GM18502 (cell line): ENCODE measurements at regions not wholly inside any gene's neighbourhood (a gene's known extent, or its start where the extent isn't known, plus 50 kb on each side); places are given as distances from the start of the nearest gene placed in this dataset.

Experiments
- ATAC-seq: cut with Tn5 transposase; IDR thresholded peaks from one replicate; pipeline ENCODE4 v1.9.1; 2021; ENCODE audit warnings: mild to moderate bottlenecking; ENCODE audit not compliant: unreplicated experiment, poor library complexity

DNA sequence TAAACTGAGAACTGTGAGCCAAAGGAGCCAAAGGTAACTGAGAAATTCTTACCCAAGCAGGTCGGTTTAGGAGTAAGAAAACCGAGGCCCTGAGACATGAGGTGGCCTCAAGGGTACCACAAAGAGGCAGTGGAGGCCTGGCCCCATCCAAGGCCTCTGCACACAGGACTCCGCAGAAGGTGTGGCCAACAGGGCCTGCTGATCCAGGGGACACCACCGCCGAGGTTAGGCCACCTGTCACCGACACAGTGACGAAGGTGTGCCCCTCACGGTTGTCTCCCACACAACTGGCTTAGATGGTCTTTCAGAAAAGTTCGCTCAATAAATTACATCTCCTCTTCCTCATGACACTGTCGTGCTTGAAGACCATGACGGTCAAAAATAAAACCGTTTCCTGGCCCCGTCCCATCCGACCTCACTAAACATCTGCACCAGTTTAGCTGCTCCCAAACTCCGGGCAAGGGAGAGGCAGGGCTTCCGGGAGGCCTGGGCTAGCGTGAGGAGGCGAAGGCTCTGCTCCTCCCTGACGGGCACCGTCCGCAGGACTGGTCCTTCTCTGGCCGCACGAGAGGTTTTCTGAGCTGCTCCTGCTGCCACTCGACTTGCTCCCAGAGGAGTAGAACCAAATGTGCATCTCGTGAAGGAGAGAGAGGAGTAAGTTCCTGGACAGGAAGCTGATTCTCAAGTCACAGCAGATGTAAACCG is 442.0 kb downstream of the EIPR1 start:
- ATAC-seq: no peak

- no peak for ATAC-seq
Measured at GRCh38 chr2:2933426-2933825, 444.2 kb downstream of the EIPR1 start.

DNA sequence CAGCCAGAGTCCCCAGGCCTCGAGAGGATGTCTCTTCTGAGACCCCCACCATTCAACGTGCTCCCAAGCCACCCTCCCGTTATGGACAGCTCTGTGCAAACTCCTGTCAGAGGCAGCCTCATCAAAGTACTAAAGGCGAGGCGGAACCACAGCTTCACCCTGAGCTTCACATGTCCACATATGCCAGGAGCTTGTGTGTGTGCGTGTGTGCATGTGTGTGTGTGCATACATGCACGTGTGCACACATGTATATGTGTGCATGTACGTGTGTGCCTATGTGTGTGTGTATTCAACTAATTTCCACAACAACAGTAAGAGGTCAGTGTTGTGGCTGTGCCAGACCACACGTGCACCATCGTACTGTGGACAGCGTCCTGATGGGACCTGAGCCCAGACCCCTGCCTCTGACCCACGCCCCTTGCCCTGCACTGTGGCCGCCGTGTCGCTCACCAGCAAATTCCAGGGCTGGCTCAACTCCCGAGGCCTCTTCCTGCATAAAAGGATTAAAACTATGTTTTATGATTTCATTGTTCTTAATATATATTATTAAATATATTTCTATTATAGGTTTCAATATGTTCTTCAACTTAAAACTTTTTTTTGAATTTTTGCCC is 444.8 kb downstream of the EIPR1 start:
- ATAC-seq: no peak

DNA sequence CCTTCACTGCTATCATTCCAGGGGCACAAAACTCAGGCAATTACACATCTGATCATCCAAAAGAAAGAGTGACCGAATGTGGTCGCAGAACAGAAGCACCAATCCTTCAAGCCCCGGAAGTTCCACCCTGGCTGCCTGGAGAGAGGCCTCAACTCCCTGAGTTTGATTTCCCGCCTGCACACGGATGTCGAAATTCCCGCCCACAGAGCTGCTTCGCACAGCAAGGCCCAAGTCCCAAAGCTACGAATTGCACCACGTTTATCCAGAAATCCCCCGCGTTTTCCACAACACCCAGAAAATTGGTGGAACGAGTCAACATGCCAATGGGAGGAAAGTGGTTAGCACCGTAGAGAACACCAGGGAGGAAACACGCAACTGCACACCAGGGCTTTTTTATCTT is 445.4 kb downstream of the EIPR1 start:
- ATAC-seq: no peak

- no peak for ATAC-seq
Measured at GRCh38 chr2:2931318-2932075, 446.1 kb downstream of the EIPR1 start.

DNA sequence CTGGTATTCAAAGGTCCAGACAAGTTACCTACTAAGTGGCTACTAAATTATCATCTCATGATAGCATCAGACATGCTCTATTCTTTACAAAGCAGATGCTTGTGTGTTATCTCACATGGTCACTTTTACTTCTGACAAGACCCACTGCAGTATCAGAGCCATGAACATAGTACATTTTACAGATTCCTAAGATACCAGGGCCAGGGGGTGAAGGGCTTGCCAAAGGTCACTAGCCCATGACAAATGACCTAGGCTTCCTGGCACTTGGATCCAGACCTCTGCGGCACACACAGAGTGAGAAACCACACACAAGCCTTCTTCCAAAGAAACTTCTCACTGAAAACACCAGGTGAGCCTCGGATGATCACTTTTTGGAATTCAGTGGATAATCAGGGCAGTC is 446.8 kb downstream of the EIPR1 start:
- no peak for ATAC-seq

DNA sequence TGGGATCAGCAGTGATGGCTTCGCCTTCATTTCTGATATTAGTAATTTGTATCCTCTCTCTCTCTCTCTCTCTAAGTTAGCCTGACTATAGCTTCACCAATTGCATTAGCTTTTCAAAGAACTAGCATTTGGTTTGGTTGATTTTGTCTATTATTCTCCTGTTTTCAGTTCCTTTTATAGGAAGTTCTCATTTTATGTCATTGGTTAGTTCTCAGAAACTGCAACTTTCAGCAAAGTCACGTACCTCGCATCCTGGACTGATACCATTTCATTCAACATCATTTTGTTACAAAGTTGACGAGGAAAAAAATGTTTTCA is 450.8 kb downstream of the EIPR1 start:
- peak; percentile 56 for ATAC-seq

- peak; percentile 93 for ATAC-seq
Measured at GRCh38 chr2:2926009-2926857, 451.4 kb downstream of the EIPR1 start.

- no peak for ATAC-seq
Measured at GRCh38 chr2:2922156-2922555, 455.5 kb downstream of the EIPR1 start.

DNA sequence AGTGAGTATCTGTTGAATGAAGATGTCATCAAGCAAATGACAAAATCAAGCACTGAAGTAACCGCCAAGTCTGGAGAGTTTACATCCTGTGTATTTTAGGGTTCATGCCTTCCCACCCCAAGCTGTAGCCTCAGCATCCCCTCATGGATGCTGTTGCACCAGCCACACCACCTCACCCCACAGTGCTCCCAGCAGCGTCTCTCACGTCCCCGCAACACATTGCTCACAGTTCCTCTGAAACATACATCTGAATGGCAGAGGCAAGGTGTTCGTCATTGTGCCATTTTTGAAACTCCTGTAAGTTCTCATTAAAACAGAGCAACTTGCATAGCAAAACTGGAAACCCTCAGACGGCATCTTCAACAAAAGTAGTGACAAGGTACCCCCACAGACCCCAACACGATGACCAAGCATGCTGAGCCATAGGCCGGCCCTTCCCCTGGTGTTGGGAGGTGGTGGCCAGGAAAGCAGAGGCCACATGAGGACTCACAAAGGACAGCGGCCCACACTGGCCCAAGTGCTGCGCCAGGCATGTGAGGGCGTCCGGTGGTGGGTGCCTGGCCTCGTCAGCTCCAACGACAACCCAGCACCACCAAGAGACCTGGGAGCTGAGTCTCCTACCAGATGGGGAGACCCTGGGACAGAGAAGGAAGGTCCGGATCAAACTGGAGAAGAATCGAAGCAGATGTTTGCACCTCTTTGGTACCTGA is 456.5 kb downstream of the EIPR1 start:
- no peak for ATAC-seq

DNA sequence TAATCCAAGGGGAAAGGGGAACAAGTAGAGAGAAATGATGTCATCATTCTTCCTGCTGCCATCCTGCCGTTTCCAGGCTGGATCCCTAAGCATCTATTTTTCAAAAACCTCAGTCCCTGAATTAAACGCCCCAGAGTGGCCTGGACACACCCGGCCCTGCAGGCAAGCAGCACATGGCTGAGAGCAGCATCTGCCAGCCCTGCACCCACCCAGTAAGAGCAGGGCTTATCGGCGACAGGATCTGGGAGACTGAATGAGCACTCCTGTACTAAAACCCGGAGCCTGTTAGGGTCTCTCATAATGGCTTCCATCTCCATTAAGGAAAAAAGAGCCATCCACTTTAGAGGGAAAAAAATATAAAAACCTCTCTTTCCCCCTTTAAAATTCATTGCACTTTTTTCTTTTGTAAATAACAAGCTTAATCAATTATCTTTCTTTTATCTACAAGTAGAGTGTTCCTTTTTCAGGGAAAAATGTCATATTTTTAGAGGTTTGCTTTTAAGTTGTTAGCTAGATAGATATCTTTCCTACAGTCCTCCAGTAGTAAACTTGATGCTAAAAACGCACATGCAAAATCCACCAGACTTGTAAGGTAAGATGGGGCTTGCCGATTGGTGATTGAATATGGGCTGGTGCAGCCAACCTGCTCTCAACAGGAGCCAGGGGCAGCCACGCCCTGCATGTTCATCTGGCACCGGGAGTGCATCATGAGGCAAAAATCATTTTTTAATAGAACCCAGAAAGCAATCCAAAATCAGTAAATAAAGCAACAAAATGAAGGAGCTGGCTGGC is 457.8 kb downstream of the EIPR1 start:
- no peak for ATAC-seq

GRCh38 chr2:2919026-2919425 is 458.6 kb downstream of the EIPR1 start:
- ATAC-seq: no peak

DNA sequence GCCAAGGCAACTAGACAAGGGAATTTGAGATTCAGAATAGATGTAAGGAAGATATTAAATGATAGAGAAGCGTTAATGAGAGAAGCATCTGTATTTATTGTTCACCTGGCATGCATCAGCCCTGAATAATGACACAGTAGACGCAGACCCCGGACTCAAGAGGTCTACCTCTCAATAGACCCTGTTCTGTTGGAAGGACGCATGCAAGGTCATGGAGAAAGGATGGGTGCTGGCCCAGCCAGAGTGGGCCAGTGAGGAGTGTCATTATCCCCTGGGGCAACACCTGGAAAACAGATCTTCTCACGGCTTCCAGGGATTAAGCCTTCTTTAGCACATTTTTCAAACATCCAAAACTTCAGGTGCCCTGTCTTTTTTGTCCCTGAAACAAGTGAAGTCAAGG is 461.0 kb downstream of the EIPR1 start:
- ATAC-seq: no peak

GRCh38 chr2:2914252-2914651 is 463.4 kb downstream of the EIPR1 start:
- ATAC-seq: no peak

DNA sequence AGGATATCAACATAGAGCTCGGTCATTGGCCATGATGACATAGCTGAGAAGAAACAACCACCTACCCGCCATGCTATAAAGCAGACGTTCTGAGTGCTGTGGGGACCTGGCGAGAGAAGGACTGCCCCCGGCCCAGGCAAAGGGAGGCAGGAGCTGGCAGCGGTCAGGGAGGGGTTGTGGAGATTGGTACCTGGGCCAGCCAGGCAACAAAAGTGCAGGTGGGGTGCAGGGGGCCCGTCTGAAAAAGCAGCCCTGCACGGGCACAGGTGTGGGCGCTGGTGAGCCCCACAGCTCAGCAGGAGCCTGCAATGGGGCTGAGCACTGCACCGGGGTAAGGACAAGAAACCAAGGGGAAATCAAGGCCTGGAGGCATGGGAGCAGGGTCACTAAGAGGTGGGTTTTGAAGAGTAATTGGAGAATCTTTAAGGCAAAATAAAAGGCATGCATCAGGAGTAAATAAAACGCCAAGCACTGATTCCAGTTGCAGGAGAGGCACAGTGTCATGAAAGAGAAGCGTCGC is 464.0 kb downstream of the EIPR1 start:
- ATAC-seq: no peak

DNA sequence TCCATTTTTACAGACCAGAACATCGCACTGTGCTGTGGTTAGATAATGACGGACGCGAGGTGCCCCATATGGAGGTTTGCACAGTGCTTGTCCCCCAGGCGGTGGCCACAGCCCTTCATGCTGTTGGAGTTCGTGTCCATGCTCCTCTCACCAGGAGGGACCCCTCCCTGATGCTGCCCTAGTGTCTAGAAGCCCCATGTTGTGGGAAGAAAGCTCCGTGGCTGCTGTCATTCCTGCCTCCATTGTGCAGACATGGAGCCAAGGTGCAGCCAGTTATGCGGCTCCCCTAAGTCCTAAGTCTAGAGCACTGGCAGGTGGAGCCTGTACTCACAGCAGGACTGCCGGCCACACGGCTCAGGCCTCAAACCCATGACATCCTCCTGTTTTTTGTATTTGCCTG is 464.9 kb downstream of the EIPR1 start:
- ATAC-seq: no peak

DNA sequence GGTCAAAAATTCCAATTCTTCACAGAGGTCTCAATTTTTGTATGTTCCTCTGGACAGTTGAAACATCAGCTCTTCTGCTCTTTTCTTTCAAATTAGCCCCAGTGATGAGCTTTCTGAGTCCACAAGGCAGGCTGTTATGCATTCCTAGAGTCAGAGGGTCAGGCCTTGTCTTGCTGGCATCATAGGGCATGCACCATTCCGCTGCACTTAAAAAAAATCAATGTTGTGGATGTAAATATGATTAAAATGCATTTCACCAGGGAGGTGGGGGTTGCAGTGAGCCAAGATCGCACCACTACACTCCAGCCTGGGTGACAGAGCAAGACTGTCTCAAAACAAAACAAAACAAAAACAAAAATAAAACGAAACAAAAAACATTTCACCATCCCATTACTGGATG is 465.3 kb downstream of the EIPR1 start:
- no peak for ATAC-seq

GRCh38 chr2:2910259-2910658 is 467.4 kb downstream of the EIPR1 start:
- ATAC-seq: no peak
